ENCODE measurements at regions not wholly inside any gene's neighbourhood (a gene's known extent, or its start where the extent isn't known, plus 50 kb on each side); places are given as distances from the start of the nearest gene placed in this dataset.
"Not testable (repeated sequence)": the region's sequence is repeated elsewhere in the genome, so short reads cannot be mapped to it uniquely, and the experiment has no call there.

- Mint-ChIP-seq H3K36me3 (ENCODE audit: unreplicated experiment) (no peaks in the 10 kb centered on the region), H3K27me3 (ENCODE audit: unreplicated experiment) (peaks cover 8% of the 10 kb centered on the region), H3K9me3 (ENCODE audit: unreplicated experiment) (peaks cover 4% of the 10 kb centered on the region), H3K27ac (ENCODE audit: unreplicated experiment) (no peak overlapping the region), H3K4me3 (ENCODE audit: unreplicated experiment) (no peak overlapping the region), H3K4me1 (ENCODE audit: unreplicated experiment) (no peaks in the 10 kb centered on the region)
- no peak for DNase-seq (ENCODE audit: extremely low spot score, unreplicated experiment)
- TF ChIP-seq CTCF (IDR thresholded peaks at IDR 0.05): no peak
These were observed 332.6 kb downstream of the FAM170A start for GRCh38 chr5:119961993-119962392.

- TF ChIP-seq CTCF (IDR thresholded peaks at IDR 0.05): no peak
- Mint-ChIP-seq H3K4me3 (ENCODE audit: unreplicated experiment) (no peak overlapping the region), H3K9me3 (ENCODE audit: unreplicated experiment) (peaks cover 9% of the 10 kb centered on the region), H3K4me1 (ENCODE audit: unreplicated experiment) (no peaks in the 10 kb centered on the region), H3K27me3 (ENCODE audit: unreplicated experiment) (peaks cover 6% of the 10 kb centered on the region), H3K36me3 (ENCODE audit: unreplicated experiment) (no peaks in the 10 kb centered on the region), H3K27ac (ENCODE audit: unreplicated experiment) (no peak overlapping the region)
- DNase-seq (ENCODE audit: extremely low spot score, unreplicated experiment): no peak
These were observed 336.7 kb downstream of the FAM170A start for GRCh38 chr5:119966028-119966427.

- Mint-ChIP-seq H3K4me1 (ENCODE audit: unreplicated experiment) (no peaks in the 10 kb centered on the region), H3K9me3 (ENCODE audit: unreplicated experiment) (peaks cover 8% of the 10 kb centered on the region), H3K27ac (ENCODE audit: unreplicated experiment) (no peak overlapping the region), H3K36me3 (ENCODE audit: unreplicated experiment) (no peaks in the 10 kb centered on the region), H3K4me3 (ENCODE audit: unreplicated experiment) (no peak overlapping the region), H3K27me3 (ENCODE audit: unreplicated experiment) (no peaks in the 10 kb centered on the region)
- TF ChIP-seq CTCF (IDR thresholded peaks at IDR 0.05): no peak
- DNase-seq (ENCODE audit: extremely low spot score, unreplicated experiment): no peak
These were observed 339.3 kb downstream of the FAM170A start for GRCh38 chr5:119968690-119969089.

- not testable (repeated sequence) for DNase-seq (ENCODE audit: extremely low spot score, unreplicated experiment); H3K36me3 Mint-ChIP-seq (ENCODE audit: unreplicated experiment); H3K4me1 Mint-ChIP-seq (ENCODE audit: unreplicated experiment); H3K27me3 Mint-ChIP-seq (ENCODE audit: unreplicated experiment); H3K27ac Mint-ChIP-seq (ENCODE audit: unreplicated experiment); H3K4me3 Mint-ChIP-seq (ENCODE audit: unreplicated experiment)
- H3K9me3 Mint-ChIP-seq (ENCODE audit: unreplicated experiment): peaks cover 22% of the 10 kb centered on the region
These were observed 357.7 kb downstream of the FAM170A start for GRCh38 chr5:119987077-119987476.

GRCh38 chr5:119991625-119992024 is 362.3 kb downstream of the FAM170A start:
- DNase-seq (ENCODE audit: extremely low spot score, unreplicated experiment): no peak
- H3K4me3 Mint-ChIP-seq (ENCODE audit: unreplicated experiment): no peak overlapping the region
- no peaks in the 10 kb centered on the region for H3K36me3 Mint-ChIP-seq (ENCODE audit: unreplicated experiment)
- H3K27ac Mint-ChIP-seq (ENCODE audit: unreplicated experiment): no peak overlapping the region
- H3K4me1 Mint-ChIP-seq (ENCODE audit: unreplicated experiment): no peaks in the 10 kb centered on the region
- H3K9me3 Mint-ChIP-seq (ENCODE audit: unreplicated experiment): peaks cover 16% of the 10 kb centered on the region
- H3K27me3 Mint-ChIP-seq (ENCODE audit: unreplicated experiment): peaks cover under 1% of the 10 kb centered on the region
- TF ChIP-seq CTCF (IDR thresholded peaks at IDR 0.05): no peak

- no peaks in the 10 kb centered on the region for H3K4me1 Mint-ChIP-seq (ENCODE audit: unreplicated experiment)
- TF ChIP-seq CTCF (IDR thresholded peaks at IDR 0.05): no peak
- DNase-seq (ENCODE audit: extremely low spot score, unreplicated experiment): no peak
These were observed 366.8 kb downstream of the FAM170A start for GRCh38 chr5:119996128-119996527.

More at GRCh38 chr5:119996128-119996527, 366.8 kb downstream of the FAM170A start:
- Mint-ChIP-seq H3K9me3 (ENCODE audit: unreplicated experiment) (no peaks in the 10 kb centered on the region), H3K27me3 (ENCODE audit: unreplicated experiment) (peaks cover 4% of the 10 kb centered on the region), H3K27ac (ENCODE audit: unreplicated experiment) (no peak overlapping the region), H3K4me3 (ENCODE audit: unreplicated experiment) (no peak overlapping the region), H3K36me3 (ENCODE audit: unreplicated experiment) (no peaks in the 10 kb centered on the region)

Data from osteocyte (in vitro differentiated cells).